HEK293 (cell line): ENCODE measurements at regions not wholly inside any gene's neighbourhood (a gene's known extent, or its start where the extent isn't known, plus 50 kb on each side); places are given as distances from the start of the nearest gene placed in this dataset.

ENCODE experiments used
- CTCF ChIA-PET: fragments of 350-600 bp; formaldehyde crosslinking; extraction: SDS; loops from one replicate; lab custom pipeline; 2021; ENCODE audit warnings: antibody characterized with exemption; lab: Yijun Ruan, JAX
- POLR2A ChIA-PET: fragments of 300-600 bp; formaldehyde crosslinking; extraction: SDS; loops from one replicate; lab custom pipeline; 2020; ENCODE audit warnings: antibody characterized with exemption, inconsistent platforms; lab: Yijun Ruan, JAX
- H3K27ac ChIP-seq: fragments of 200-500 bp; sonication (Bioruptor generic); 2 replicates; pipeline ENCODE4 v1.5.1; 2014; ENCODE audit warnings: low read depth, low read length, control low read depth, inconsistent platforms; ENCODE audit errors: extremely low read depth
- H3K36me3 ChIP-seq, 2 experiments: fragments of 200-500 bp in 1 of 2; sonication (Bioruptor generic) in 1 of 2; 1 replicate in 1 of 2; 2 replicates in 1 of 2; pipeline ENCODE4 v1.5.1; 2014 to 2017; ENCODE audit warnings: inconsistent platforms in 2 of 2, low read length in 2 of 2; ENCODE audit not compliant: control insufficient read depth in 2 of 2, insufficient read depth in 1 of 2
- H3K4me1 ChIP-seq: fragments of 200-500 bp; sonication (Bioruptor generic); 2 replicates; pipeline ENCODE4 v1.5.1; 2014; ENCODE audit warnings: mild to moderate bottlenecking, low read length, inconsistent platforms; ENCODE audit not compliant: control insufficient read depth, insufficient read depth
- H3K4me3 ChIP-seq: 2 replicates; pipeline ENCODE4 v1.5.1; 2011; ENCODE audit warnings: low read depth, mild to moderate bottlenecking, control low read depth, low read length, moderate library complexity
- H3K9me3 ChIP-seq: fragments of 200-500 bp; sonication (Bioruptor generic); 2 replicates; pipeline ENCODE4 v1.5.1; 2014; ENCODE audit warnings: low read depth, low read length, inconsistent platforms; ENCODE audit not compliant: control insufficient read depth, insufficient read depth
- GLI2 ChIP-seq: fragments of 450-650 bp; formaldehyde crosslinking; IDR thresholded peaks from 2 replicates; pipeline ENCODE4; 2017; ENCODE audit warnings: missing biosample characterization, missing genetic modification characterization, low read depth, borderline replicate concordance
- GLIS2 ChIP-seq: fragments of 450-650 bp; formaldehyde crosslinking; IDR thresholded peaks from 2 replicates; pipeline ENCODE4 v1.5.1; 2016; ENCODE audit warnings: missing biosample characterization, missing genetic modification characterization
- MZF1 ChIP-seq: fragments of 450-650 bp; formaldehyde crosslinking; IDR thresholded peaks from 2 replicates; pipeline ENCODE4 v1.5.1; 2017; ENCODE audit warnings: missing biosample characterization, missing genetic modification characterization, borderline replicate concordance
- RBAK ChIP-seq: fragments of 450-650 bp; formaldehyde crosslinking; IDR thresholded peaks from 2 replicates; pipeline ENCODE4 v1.5.1; 2016; ENCODE audit warnings: missing biosample characterization, missing genetic modification characterization
- REPIN1 ChIP-seq: fragments of 450-650 bp; formaldehyde crosslinking; IDR thresholded peaks from 2 replicates; pipeline ENCODE4 v1.5.1; 2017; ENCODE audit warnings: missing biosample characterization, missing genetic modification characterization, low read depth
- SALL2 ChIP-seq: fragments of 450-650 bp; formaldehyde crosslinking; IDR thresholded peaks from 2 replicates; pipeline ENCODE4 v1.5.0; 2017; ENCODE audit warnings: missing biosample characterization, mild to moderate bottlenecking, missing genetic modification characterization, borderline replicate concordance
- SP7 ChIP-seq: fragments of 450-650 bp; formaldehyde crosslinking; IDR thresholded peaks from 2 replicates; pipeline ENCODE4 v1.5.1; 2016; ENCODE audit warnings: missing biosample characterization, missing genetic modification characterization
- YY2 ChIP-seq: fragments of 450-650 bp; formaldehyde crosslinking; IDR thresholded peaks from 2 replicates; pipeline ENCODE4 v1.5.1; 2016; ENCODE audit warnings: missing biosample characterization, missing genetic modification characterization
- ZBTB17 ChIP-seq: fragments of 450-650 bp; formaldehyde crosslinking; IDR thresholded peaks from 2 replicates; pipeline ENCODE4 v1.5.1; 2016; ENCODE audit warnings: missing biosample characterization, missing genetic modification characterization
- ZNF132 ChIP-seq: fragments of 450-650 bp; formaldehyde crosslinking; IDR thresholded peaks from 2 replicates; pipeline ENCODE4 v1.5.1; 2017; ENCODE audit warnings: missing biosample characterization, missing genetic modification characterization, borderline replicate concordance
- ZNF202 ChIP-seq: fragments of 450-650 bp; formaldehyde crosslinking; IDR thresholded peaks from 2 replicates; pipeline ENCODE4 v1.5.1; 2016; ENCODE audit warnings: missing biosample characterization, missing genetic modification characterization, borderline replicate concordance
- ZNF214 ChIP-seq: fragments of 450-650 bp; formaldehyde crosslinking; IDR thresholded peaks from 2 replicates; pipeline ENCODE4 v1.5.1; 2017; ENCODE audit warnings: missing biosample characterization, mild to moderate bottlenecking, missing genetic modification characterization, borderline replicate concordance
- ZNF24 ChIP-seq: fragments of 450-650 bp; formaldehyde crosslinking; IDR thresholded peaks from 2 replicates; pipeline ENCODE4 v1.5.1; 2016; ENCODE audit warnings: missing biosample characterization, missing genetic modification characterization
- ZNF292 ChIP-seq: fragments of 450-650 bp; formaldehyde crosslinking; IDR thresholded peaks from 2 replicates; pipeline ENCODE4 v1.5.1; 2016; ENCODE audit warnings: low read depth, missing biosample characterization, missing genetic modification characterization, borderline replicate concordance
- ZNF335 ChIP-seq: fragments of 450-650 bp; formaldehyde crosslinking; conservative IDR thresholded peaks from 2 replicates; pipeline ENCODE4 v1.5.1; 2016; ENCODE audit warnings: missing biosample characterization, missing genetic modification characterization
- ZNF350 ChIP-seq: fragments of 450-650 bp; formaldehyde crosslinking; IDR thresholded peaks from 2 replicates; pipeline ENCODE4 v1.5.0; 2017; ENCODE audit warnings: missing biosample characterization, mild to moderate bottlenecking, missing genetic modification characterization
- ZNF366 ChIP-seq: fragments of 450-650 bp; formaldehyde crosslinking; conservative IDR thresholded peaks from 2 replicates; pipeline ENCODE4 v1.5.1; 2016; ENCODE audit warnings: missing biosample characterization, missing genetic modification characterization
- ZNF423 ChIP-seq: fragments of 450-650 bp; formaldehyde crosslinking; IDR thresholded peaks from 2 replicates; pipeline ENCODE4 v1.5.1; 2016; ENCODE audit warnings: missing biosample characterization, missing genetic modification characterization
- ZNF549 ChIP-seq: fragments of 450-650 bp; IDR thresholded peaks from 2 replicates; pipeline ENCODE4 v1.5.1; 2018; ENCODE audit warnings: missing biosample characterization, missing genetic modification characterization, mild to moderate bottlenecking, inconsistent platforms, moderate library complexity
- ZNF629 ChIP-seq: fragments of 450-650 bp; formaldehyde crosslinking; IDR thresholded peaks from 2 replicates; pipeline ENCODE4 v1.5.1; 2017; ENCODE audit warnings: missing biosample characterization, missing genetic modification characterization
- ZNF654 ChIP-seq: fragments of 450-650 bp; formaldehyde crosslinking; IDR thresholded peaks from 2 replicates; pipeline ENCODE4 v1.5.1; 2016; ENCODE audit warnings: low read depth, missing biosample characterization, missing genetic modification characterization
- ZSCAN16 ChIP-seq: fragments of 450-650 bp; formaldehyde crosslinking; IDR thresholded peaks from 2 replicates; pipeline ENCODE4 v1.5.1; 2016; ENCODE audit warnings: missing biosample characterization, missing genetic modification characterization
- TF ChIP-seq, protein P1 (sequence below): fragments of 450-650 bp; formaldehyde crosslinking; IDR thresholded peaks from 2 replicates; pipeline ENCODE4 v1.5.1; 2016; ENCODE audit warnings: missing biosample characterization, missing genetic modification characterization
- TF ChIP-seq, protein P2 (sequence below): fragments of 450-650 bp; formaldehyde crosslinking; IDR thresholded peaks from 2 replicates; pipeline ENCODE4 v1.5.1; 2017; ENCODE audit warnings: missing biosample characterization, missing genetic modification characterization
- TF ChIP-seq, protein P3 (sequence below): fragments of 450-650 bp; formaldehyde crosslinking; IDR thresholded peaks from 2 replicates; pipeline ENCODE4 v1.5.1; 2016; ENCODE audit warnings: missing biosample characterization, missing genetic modification characterization
- TF ChIP-seq, protein P4 (sequence below): fragments of 450-650 bp; formaldehyde crosslinking; IDR thresholded peaks from 2 replicates; pipeline ENCODE4 v1.5.1; 2017; ENCODE audit warnings: missing biosample characterization, missing genetic modification characterization

GRCh38 chr2:48856144-48856543 lies 100.6 kb upstream of the LHCGR start:
- Histone ChIP-seq H3K27ac (no peak overlapping the region), H3K36me3 (no peaks in the 10 kb centered on the region), H3K9me3 (no peaks in the 10 kb centered on the region), H3K4me3 (no peak overlapping the region), H3K4me1 (no peaks in the 10 kb centered on the region)
- ChIA-PET POLR2A (no interaction called here), CTCF (interaction anchor here (0.7 kb wide), 1 partner anchor 101 kb away, joined by 5 read pairs; the partner anchor contains the start of gene LHCGR)
- TF ChIP-seq ZNF292 (no peak), YY2 (tag by site-specific recombination) (no peak), SP7 (tag by site-specific recombination) (no peak), ZNF132 (no peak), ZNF654 (tag by site-specific recombination) (no peak), ZNF214 (tag by site-specific recombination) (no peak)
- TF ChIP-seq, protein P1, sequence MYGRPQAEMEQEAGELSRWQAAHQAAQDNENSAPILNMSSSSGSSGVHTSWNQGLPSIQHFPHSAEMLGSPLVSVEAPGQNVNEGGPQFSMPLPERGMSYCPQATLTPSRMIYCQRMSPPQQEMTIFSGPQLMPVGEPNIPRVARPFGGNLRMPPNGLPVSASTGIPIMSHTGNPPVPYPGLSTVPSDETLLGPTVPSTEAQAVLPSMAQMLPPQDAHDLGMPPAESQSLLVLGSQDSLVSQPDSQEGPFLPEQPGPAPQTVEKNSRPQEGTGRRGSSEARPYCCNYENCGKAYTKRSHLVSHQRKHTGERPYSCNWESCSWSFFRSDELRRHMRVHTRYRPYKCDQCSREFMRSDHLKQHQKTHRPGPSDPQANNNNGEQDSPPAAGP (tag by site-specific recombination), result no peak

DNA sequence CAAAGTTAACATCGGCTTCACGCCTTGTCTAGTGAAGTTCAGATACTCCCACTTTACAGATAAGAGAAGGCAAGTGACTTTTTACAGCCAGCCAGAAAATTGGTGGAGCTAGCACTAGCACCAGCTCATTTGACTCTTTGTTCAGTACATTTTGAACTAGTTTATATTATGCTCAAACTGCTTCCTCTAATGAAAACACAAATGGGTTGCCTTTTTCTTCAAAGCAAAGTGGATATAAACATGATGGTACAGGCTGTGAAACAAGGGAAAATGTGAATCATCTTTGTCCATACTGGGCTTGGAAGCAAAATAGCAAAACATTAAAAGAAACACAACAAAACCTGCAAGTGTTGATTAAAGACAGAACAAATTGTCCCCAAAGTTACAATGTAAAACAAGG lies 99.6 kb upstream of the LHCGR start:
- no peak overlapping the region for H3K4me3 ChIP-seq
- ChIA-PET CTCF (no interaction called here), POLR2A (no interaction called here)
- no peaks in the 10 kb centered on the region for H3K4me1 ChIP-seq
- no peaks in the 10 kb centered on the region for H3K36me3 ChIP-seq
- no peak overlapping the region for H3K27ac ChIP-seq
- TF ChIP-seq ZSCAN16 (no peak), ZBTB17 (tag by site-specific recombination) (no peak), REPIN1 (tag by site-specific recombination) (no peak), ZNF202 (no peak), ZNF629 (no peak), ZNF24 (tag by site-specific recombination) (no peak), ZNF423 (tag by site-specific recombination) (no peak), ZNF549 (no peak), SALL2 (tag by site-specific recombination) (no peak), ZNF350 (tag by site-specific recombination) (no peak), GLI2 (tag by site-specific recombination) (no peak), ZNF366 (tag by site-specific recombination) (no peak)
- TF ChIP-seq, protein P2, sequence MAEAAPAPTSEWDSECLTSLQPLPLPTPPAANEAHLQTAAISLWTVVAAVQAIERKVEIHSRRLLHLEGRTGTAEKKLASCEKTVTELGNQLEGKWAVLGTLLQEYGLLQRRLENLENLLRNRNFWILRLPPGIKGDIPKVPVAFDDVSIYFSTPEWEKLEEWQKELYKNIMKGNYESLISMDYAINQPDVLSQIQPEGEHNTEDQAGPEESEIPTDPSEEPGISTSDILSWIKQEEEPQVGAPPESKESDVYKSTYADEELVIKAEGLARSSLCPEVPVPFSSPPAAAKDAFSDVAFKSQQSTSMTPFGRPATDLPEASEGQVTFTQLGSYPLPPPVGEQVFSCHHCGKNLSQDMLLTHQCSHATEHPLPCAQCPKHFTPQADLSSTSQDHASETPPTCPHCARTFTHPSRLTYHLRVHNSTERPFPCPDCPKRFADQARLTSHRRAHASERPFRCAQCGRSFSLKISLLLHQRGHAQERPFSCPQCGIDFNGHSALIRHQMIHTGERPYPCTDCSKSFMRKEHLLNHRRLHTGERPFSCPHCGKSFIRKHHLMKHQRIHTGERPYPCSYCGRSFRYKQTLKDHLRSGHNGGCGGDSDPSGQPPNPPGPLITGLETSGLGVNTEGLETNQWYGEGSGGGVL, result no peak
- no peaks in the 10 kb centered on the region for H3K9me3 ChIP-seq

- ChIA-PET POLR2A (no interaction called here), CTCF (no interaction called here)
- Histone ChIP-seq H3K27ac (no peak overlapping the region), H3K9me3 (no peaks in the 10 kb centered on the region), H3K4me3 (no peak overlapping the region), H3K4me1 (no peaks in the 10 kb centered on the region), H3K36me3 (no peaks in the 10 kb centered on the region)
- TF ChIP-seq RBAK, result no peak
- TF ChIP-seq, protein P3, sequence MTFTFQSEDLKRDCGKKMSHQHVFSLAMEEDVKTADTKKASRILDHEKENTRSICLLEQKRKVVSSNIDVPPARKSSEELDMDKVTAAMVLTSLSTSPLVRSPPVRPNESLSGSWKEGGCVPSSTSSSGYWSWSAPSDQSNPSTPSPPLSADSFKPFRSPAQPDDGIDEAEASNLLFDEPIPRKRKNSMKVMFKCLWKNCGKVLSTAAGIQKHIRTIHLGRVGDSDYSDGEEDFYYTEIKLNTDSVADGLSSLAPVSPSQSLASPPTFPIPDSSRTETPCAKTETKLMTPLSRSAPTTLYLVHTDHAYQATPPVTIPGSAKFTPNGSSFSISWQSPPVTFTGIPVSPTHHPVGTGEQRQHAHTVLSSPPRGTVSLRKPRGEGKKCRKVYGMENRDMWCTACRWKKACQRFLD (tag by site-specific recombination), result no peak
- no peak for TF ChIP-seq ZNF335 (tag by site-specific recombination)
- TF ChIP-seq, protein P4, sequence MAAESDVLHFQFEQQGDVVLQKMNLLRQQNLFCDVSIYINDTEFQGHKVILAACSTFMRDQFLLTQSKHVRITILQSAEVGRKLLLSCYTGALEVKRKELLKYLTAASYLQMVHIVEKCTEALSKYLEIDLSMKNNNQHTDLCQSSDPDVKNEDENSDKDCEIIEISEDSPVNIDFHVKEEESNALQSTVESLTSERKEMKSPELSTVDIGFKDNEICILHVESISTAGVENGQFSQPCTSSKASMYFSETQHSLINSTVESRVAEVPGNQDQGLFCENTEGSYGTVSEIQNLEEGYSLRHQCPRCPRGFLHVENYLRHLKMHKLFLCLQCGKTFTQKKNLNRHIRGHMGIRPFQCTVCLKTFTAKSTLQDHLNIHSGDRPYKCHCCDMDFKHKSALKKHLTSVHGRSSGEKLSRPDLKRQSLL (tag by site-specific recombination), result no peak
- no peak for TF ChIP-seq GLIS2 (tag by site-specific recombination)
- TF ChIP-seq ZBTB17 (tag by site-specific recombination), result no peak
- no peak for TF ChIP-seq MZF1 (tag by site-specific recombination)
Observed at GRCh38 chr2:48854681-48855080, 99.2 kb upstream of the LHCGR start.
